PC-9 (cell line): ENCODE measurements at regions not wholly inside any gene's neighbourhood (a gene's known extent, or its start where the extent isn't known, plus 50 kb on each side); places are given as distances from the start of the nearest gene placed in this dataset.

Source experiments
- EZH2 ChIP-seq: fragments of 200-600 bp; sonication (generic); IDR thresholded peaks from 2 replicates; pipeline ENCODE4 v1.8.0; 2017; ENCODE audit warnings: antibody characterized with exemption, low read depth
- TF ChIP-seq, protein P1 (sequence below): fragments of 200-600 bp; sonication (generic); conservative IDR thresholded peaks from 2 replicates; pipeline ENCODE4 v1.6.1; 2017; ENCODE audit warnings: mixed run types, antibody characterized with exemption, mild to moderate bottlenecking, moderate library complexity

DNA sequence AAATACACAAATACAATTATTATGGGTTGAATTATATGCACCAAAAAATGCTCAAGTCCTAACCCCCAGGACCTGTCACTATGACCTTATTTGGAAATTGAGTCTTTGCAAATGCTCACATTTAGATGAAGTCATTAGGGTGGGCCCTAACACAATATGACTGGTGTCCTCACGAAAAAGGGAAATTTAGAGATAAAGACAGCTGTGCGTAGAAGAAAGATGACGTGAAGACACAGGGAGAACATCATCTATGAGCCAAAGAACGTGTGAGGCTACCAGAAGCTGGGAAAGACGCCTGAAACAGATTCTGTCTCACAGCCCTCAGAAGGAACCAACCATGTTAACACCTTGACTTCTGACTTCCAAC lies 259.2 kb downstream of the EMP1 start:
- TF ChIP-seq, protein P1, sequence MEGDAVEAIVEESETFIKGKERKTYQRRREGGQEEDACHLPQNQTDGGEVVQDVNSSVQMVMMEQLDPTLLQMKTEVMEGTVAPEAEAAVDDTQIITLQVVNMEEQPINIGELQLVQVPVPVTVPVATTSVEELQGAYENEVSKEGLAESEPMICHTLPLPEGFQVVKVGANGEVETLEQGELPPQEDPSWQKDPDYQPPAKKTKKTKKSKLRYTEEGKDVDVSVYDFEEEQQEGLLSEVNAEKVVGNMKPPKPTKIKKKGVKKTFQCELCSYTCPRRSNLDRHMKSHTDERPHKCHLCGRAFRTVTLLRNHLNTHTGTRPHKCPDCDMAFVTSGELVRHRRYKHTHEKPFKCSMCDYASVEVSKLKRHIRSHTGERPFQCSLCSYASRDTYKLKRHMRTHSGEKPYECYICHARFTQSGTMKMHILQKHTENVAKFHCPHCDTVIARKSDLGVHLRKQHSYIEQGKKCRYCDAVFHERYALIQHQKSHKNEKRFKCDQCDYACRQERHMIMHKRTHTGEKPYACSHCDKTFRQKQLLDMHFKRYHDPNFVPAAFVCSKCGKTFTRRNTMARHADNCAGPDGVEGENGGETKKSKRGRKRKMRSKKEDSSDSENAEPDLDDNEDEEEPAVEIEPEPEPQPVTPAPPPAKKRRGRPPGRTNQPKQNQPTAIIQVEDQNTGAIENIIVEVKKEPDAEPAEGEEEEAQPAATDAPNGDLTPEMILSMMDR: no peak
- TF ChIP-seq EZH2: no peak
